ENCODE measurements at regions not wholly inside any gene's neighbourhood (a gene's known extent, or its start where the extent isn't known, plus 50 kb on each side); places are given as distances from the start of the nearest gene placed in this dataset.

- TF ChIP-seq CTCF (IDR thresholded peaks at IDR 0.05) (no peak), POLR2A (IDR thresholded peaks at IDR 0.05) (no peak)
Measured at GRCh38 chr7:54946271-54946670, 72.5 kb upstream of the EGFR start.
